ACC112 (cell line): ENCODE measurements at regions not wholly inside any gene's neighbourhood (a gene's known extent, or its start where the extent isn't known, plus 50 kb on each side); places are given as distances from the start of the nearest gene placed in this dataset.

Experiments used
- H2AFZ ChIP-seq: fragments of 200-600 bp; sonication (generic); one replicate; pipeline ENCODE4 v1.6.0; 2017; ENCODE audit warnings: antibody characterized with exemption, low read length; ENCODE audit not compliant: unreplicated experiment
- H3K27ac ChIP-seq: fragments of 200-600 bp; sonication (generic); 2 replicates; pipeline ENCODE4 v1.5.1; 2014; ENCODE audit warnings: low read depth, mild to moderate bottlenecking, antibody characterized with exemption, low read length, moderate library complexity
- H3K27me3 ChIP-seq: fragments of 200-600 bp; sonication (generic); 2 replicates; pipeline ENCODE4 v1.6.1; 2014; ENCODE audit warnings: mild to moderate bottlenecking, antibody characterized with exemption, low read length, moderate library complexity, mixed read lengths; ENCODE audit not compliant: insufficient read depth
- H3K36me3 ChIP-seq: fragments of 200-600 bp; sonication (generic); 2 replicates; pipeline ENCODE4 v1.6.1; 2016; ENCODE audit warnings: mild to moderate bottlenecking, antibody characterized with exemption, low read length, moderate library complexity, mixed read lengths; ENCODE audit not compliant: insufficient read depth
- H3K4me1 ChIP-seq: fragments of 200-600 bp; sonication (generic); one replicate; pipeline ENCODE4 v1.6.1; 2016; ENCODE audit warnings: low read length, mixed read lengths; ENCODE audit not compliant: insufficient read depth, unreplicated experiment, control insufficient read depth
- H3K4me3 ChIP-seq: fragments of 200-600 bp; sonication (generic); 2 replicates; pipeline ENCODE4 v1.5.1; 2014; ENCODE audit warnings: mild to moderate bottlenecking, low read depth, low read length
- H3K79me2 ChIP-seq: fragments of 200-600 bp; sonication (generic); one replicate; pipeline ENCODE4 v1.6.0; 2016; ENCODE audit warnings: low read length; ENCODE audit not compliant: control insufficient read depth, unreplicated experiment, insufficient read depth

GRCh38 chr2:186069676-186070075, 331.1 kb downstream of the FSIP2 start:
- no peak overlapping the region for H3K27ac ChIP-seq
- no peaks in the 10 kb centered on the region for H3K36me3 ChIP-seq
- no peaks in the 10 kb centered on the region for H3K27me3 ChIP-seq
- H3K4me1 ChIP-seq = no peaks in the 10 kb centered on the region
- no peaks in the 10 kb centered on the region for H3K79me2 ChIP-seq
- no peak overlapping the region for H3K4me3 ChIP-seq
- H2AFZ ChIP-seq = no peak overlapping the region

GRCh38 chr2:186085226-186085625, 346.6 kb downstream of the FSIP2 start:
- no peaks in the 10 kb centered on the region for H3K79me2 ChIP-seq
- no peaks in the 10 kb centered on the region for H3K27me3 ChIP-seq
- no peak overlapping the region for H3K27ac ChIP-seq
- no peaks in the 10 kb centered on the region for H3K36me3 ChIP-seq
- H3K4me1 ChIP-seq = no peaks in the 10 kb centered on the region
- H3K4me3 ChIP-seq = no peak overlapping the region
- no peak overlapping the region for H2AFZ ChIP-seq

DNA sequence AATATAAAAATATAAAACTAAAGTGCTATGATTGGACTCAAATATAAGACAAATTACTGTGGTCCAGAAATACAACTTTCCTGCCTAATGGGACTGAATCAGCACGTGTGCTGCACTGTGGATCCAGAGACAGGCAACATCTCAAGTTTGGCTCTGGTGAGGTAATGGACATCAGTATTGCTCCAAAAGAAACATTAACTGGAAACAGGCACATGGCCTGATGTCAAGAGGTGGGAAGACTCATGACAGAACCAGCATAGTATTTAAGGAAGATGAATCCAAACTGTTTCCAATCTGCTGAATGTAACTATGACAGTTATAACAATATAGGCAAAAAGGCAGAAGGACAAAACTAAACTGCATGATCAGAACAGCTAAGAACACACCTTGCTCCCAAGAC, 354.6 kb downstream of the FSIP2 start:
- Histone ChIP-seq H3K4me1 (no peaks in the 10 kb centered on the region), H3K27me3 (no peaks in the 10 kb centered on the region), H2AFZ (no peak overlapping the region), H3K4me3 (no peak overlapping the region), H3K36me3 (no peaks in the 10 kb centered on the region), H3K27ac (no peak overlapping the region), H3K79me2 (no peaks in the 10 kb centered on the region)

DNA sequence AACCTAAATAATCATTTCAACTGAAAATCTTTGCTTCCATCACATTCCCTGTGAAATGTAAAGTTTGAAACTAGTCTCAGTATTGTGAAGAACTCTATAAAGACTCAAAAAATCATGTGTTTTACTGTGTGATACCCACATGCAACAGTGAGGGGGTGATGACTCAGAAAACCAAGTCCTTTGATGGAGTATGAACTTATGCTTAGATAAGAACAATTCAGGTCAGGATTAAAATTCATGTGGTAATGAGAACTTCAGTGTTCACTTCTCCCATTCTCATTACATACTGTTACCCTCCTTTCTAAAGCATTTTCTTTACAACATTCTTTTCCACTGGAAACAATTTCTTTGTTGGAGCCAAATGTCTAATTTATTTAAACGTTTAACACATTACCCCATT, 360.2 kb downstream of the FSIP2 start:
- no peak overlapping the region for H2AFZ ChIP-seq
- H3K4me1 ChIP-seq = no peaks in the 10 kb centered on the region
- no peaks in the 10 kb centered on the region for H3K36me3 ChIP-seq
- no peaks in the 10 kb centered on the region for H3K79me2 ChIP-seq
- no peaks in the 10 kb centered on the region for H3K27me3 ChIP-seq
- H3K4me3 ChIP-seq = no peak overlapping the region
- H3K27ac ChIP-seq = no peak overlapping the region

GRCh38 chr2:186099826-186100225, 361.2 kb downstream of the FSIP2 start:
- H3K4me1 ChIP-seq = no peaks in the 10 kb centered on the region
- no peaks in the 10 kb centered on the region for H3K79me2 ChIP-seq
- H3K27ac ChIP-seq = no peak overlapping the region
- H3K36me3 ChIP-seq = no peaks in the 10 kb centered on the region
- no peak overlapping the region for H3K4me3 ChIP-seq
- no peaks in the 10 kb centered on the region for H3K27me3 ChIP-seq
- H2AFZ ChIP-seq = no peak overlapping the region

DNA sequence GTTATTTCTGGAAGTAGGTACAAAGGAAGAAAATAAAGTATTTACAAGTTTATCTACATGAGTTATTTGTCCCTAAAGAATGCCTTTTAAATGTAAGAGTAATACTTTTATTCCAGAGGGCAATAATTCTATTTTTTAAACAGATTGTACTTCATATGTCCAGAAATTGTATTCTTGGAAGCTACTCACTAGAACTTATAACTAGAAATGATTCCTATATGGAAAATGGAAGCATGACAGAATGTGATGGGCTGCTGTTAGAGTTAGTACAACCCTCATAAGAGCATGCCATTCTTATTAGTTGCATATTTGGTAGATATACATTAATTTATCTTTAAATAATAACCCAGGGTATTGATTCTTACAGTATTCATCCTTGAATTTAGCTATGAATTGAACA, 362.0 kb downstream of the FSIP2 start:
- Histone ChIP-seq H3K27ac (no peak overlapping the region), H2AFZ (no peak overlapping the region), H3K79me2 (no peaks in the 10 kb centered on the region), H3K27me3 (no peaks in the 10 kb centered on the region), H3K36me3 (no peaks in the 10 kb centered on the region), H3K4me3 (no peak overlapping the region), H3K4me1 (no peaks in the 10 kb centered on the region)

DNA sequence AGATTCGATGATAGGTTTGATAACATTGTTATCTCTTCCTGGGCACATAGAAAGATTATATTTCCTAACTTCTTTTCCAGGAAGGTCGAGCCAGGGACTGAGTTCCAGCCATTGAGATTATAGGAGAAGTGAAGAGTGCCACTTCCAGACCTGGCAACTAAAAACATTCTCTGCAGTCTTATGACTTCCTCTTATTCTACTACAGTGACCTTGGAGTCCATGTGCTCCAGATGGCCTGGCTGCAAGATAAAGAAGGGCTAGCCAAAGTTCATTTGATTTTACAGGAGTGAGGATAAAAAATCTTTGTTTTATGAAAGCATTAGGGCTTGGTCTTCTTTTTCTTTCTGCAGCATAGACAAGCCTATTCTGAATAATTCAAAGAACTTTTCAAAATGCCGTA, 363.0 kb downstream of the FSIP2 start:
- no peaks in the 10 kb centered on the region for H3K27me3 ChIP-seq
- H3K79me2 ChIP-seq = no peaks in the 10 kb centered on the region
- H3K4me3 ChIP-seq = no peak overlapping the region
- H3K4me1 ChIP-seq = no peaks in the 10 kb centered on the region
- H3K36me3 ChIP-seq = no peaks in the 10 kb centered on the region
- no peak overlapping the region for H3K27ac ChIP-seq
- no peak overlapping the region for H2AFZ ChIP-seq

GRCh38 chr2:186103276-186103675, 364.7 kb downstream of the FSIP2 start:
- H3K79me2 ChIP-seq = no peaks in the 10 kb centered on the region
- H3K4me1 ChIP-seq = no peaks in the 10 kb centered on the region
- H2AFZ ChIP-seq = no peak overlapping the region
- no peaks in the 10 kb centered on the region for H3K27me3 ChIP-seq
- no peak overlapping the region for H3K27ac ChIP-seq
- no peak overlapping the region for H3K4me3 ChIP-seq
- H3K36me3 ChIP-seq = no peaks in the 10 kb centered on the region

DNA sequence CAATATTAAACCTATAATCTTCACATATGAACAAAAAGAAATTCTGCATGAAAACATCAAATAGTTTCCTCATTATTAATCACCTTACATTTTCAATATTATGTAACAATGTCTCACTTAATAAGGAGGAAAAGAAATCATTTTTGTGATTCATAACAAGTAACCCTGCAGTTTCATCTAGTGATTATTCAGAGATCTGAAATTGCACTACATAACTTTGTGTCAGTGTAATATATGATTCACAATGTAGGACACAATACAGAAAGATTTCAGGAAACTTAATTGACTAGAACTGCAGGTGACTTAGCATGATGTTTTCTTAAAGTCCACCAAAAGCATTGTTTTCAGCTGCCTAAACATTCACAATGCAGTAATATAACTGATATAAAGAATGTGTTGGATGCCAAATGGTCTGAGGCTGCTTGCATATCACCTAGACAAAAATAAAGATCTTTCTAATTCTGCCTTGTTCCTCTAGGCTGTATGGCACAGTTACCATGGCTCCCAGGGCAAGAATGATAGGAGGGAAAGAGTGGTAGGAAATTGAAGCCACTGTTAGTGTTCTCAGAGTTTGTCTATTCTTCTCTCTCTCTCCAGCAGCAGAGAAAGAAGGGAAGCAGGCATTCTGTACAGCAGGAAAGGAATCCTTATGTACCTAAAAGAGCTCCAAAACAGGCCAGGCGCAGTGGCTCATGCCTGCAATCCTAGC, 366.6 kb downstream of the FSIP2 start:
- no peak overlapping the region for H3K27ac ChIP-seq
- H3K36me3 ChIP-seq = no peaks in the 10 kb centered on the region
- no peaks in the 10 kb centered on the region for H3K79me2 ChIP-seq
- H3K4me1 ChIP-seq = no peaks in the 10 kb centered on the region
- H2AFZ ChIP-seq = no peak overlapping the region
- H3K27me3 ChIP-seq = no peaks in the 10 kb centered on the region
- no peak overlapping the region for H3K4me3 ChIP-seq

DNA sequence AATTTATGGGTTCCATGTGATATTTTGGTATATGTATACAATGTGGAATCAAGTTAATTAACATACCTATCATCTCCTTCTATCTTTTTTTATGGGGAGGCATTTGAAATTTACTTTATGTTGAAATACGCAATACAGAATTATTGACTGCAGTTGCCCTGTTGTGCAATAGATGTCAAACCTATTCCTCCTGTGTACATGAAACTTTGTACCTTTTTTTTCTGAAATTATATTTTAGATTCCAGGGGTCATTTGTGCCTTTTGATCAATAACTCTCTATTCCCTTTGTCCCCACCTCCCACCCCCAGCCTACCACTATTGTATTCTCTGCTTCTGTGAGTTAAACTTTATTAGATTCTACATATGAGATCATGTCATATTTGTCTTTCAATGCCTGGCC, 369.9 kb downstream of the FSIP2 start:
- no peaks in the 10 kb centered on the region for H3K4me1 ChIP-seq
- no peak overlapping the region for H3K27ac ChIP-seq
- H2AFZ ChIP-seq = no peak overlapping the region
- no peaks in the 10 kb centered on the region for H3K36me3 ChIP-seq
- H3K27me3 ChIP-seq = no peaks in the 10 kb centered on the region
- no peak overlapping the region for H3K4me3 ChIP-seq
- no peaks in the 10 kb centered on the region for H3K79me2 ChIP-seq

GRCh38 chr2:186113284-186113683, 372.8 kb upstream of the ZC3H15 start:
- no peaks in the 10 kb centered on the region for H3K36me3 ChIP-seq

More at GRCh38 chr2:186113284-186113683, 372.8 kb upstream of the ZC3H15 start:
- H3K27me3 ChIP-seq = no peaks in the 10 kb centered on the region
- H3K27ac ChIP-seq = no peak overlapping the region
- no peak overlapping the region for H2AFZ ChIP-seq
- no peak overlapping the region for H3K4me3 ChIP-seq
- no peaks in the 10 kb centered on the region for H3K4me1 ChIP-seq
- H3K79me2 ChIP-seq = no peaks in the 10 kb centered on the region
